HG02973 (cell line): ENCODE measurements at regions not wholly inside any gene's neighbourhood (a gene's known extent, or its start where the extent isn't known, plus 50 kb on each side); places are given as distances from the start of the nearest gene placed in this dataset.

Experiments
- ATAC-seq: cut with Tn5 transposase; IDR thresholded peaks from one replicate; pipeline ENCODE4 v1.9.1; 2021; ENCODE audit warnings: moderate library complexity; ENCODE audit not compliant: unreplicated experiment

- no peak for ATAC-seq
These were observed 1270.2 kb upstream of the AGA start for GRCh38 chr4:178712486-178712885.

DNA sequence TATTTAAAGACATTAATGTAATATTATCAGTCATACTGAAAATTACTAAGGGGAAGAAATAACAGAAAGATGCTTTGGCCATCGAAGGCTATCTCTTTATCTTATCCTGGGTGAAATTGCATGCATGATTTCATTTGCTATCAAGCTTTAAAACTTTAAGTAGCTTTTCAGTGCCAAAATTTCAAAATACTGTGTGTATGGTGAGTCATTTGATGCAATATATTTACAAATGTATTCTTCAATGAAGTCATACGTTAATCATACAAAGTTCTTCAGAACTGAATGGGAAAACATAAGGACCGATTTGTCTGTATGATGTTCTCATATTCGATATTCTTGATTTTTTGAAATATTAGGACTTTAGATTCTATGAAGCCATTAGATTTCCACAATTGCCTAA lies 1295.8 kb upstream of the AGA start:
- no peak for ATAC-seq

DNA sequence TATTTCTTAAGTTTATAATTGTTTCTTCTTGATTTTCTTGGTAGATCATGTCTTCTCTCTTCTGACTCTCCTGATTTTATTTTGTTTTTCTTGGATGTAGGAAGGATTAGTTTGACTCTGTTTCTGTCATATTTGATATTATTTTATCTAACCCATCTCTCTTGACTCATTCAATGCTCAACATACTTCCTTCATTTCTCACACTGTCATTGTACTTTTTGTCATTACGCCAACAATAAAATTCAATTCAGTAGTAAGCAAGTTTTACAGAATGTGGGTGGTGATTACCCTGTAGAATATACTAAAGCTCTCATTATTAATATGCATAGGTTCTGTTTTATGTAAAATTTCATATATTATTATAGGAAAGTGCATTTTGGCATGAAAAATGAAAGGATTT lies 1303.0 kb upstream of the AGA start:
- no peak for ATAC-seq

- no peak for ATAC-seq
These were observed 1310.8 kb upstream of the AGA start for GRCh38 chr4:178752954-178753525.

GRCh38 chr4:178778496-178778895 lies 1336.3 kb upstream of the AGA start:
- no peak for ATAC-seq

GRCh38 chr4:178781779-178782178 lies 1339.5 kb upstream of the AGA start:
- no peak for ATAC-seq

- no peak for ATAC-seq
These were observed 1342.3 kb upstream of the AGA start for GRCh38 chr4:178784491-178784890.

- ATAC-seq, result no peak
These were observed 1347.0 kb upstream of the AGA start for GRCh38 chr4:178789279-178789678.

DNA sequence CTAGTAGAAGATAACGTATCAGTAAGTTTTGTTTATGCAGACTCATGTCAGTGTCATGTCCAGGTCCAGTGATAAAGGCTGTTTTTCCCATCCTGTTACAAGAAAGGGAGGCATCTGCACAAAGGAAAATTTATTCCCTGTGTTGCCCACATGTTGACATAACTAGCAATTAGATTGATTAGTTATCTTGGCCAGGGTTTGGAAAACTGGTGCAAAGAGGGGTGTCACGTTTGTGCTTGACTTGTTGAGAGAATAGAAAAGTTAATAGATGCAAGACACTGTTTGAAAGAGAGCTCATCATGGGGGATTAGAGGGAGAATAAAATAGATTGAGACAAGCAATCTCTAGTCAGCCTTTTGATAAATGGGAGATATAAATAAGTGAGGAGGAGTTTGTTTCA lies 1357.0 kb upstream of the AGA start:
- ATAC-seq, result no peak

- ATAC-seq, result no peak
These were observed 1365.9 kb upstream of the AGA start for GRCh38 chr4:178808106-178808505.

- ATAC-seq, result no peak
These were observed 1367.7 kb upstream of the AGA start for GRCh38 chr4:178809921-178810320.

DNA sequence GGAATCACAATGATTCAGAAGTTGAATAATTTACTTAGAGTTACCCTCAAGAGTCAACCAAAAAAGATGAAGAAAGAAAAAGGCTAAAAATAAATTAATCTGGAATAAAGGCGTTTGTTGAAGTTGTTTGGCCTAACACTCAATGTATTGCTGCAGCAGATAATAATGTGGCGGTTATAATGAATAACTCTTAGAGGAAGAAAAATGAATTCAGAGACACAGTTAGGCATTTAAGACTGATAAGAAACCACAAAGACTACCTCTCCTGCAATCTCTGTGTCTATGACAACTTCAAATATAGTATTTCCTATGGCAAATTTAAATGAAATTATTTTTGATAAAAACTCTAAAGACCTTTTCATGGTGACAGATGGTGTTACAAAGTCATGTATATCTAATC lies 1369.1 kb upstream of the AGA start:
- ATAC-seq, result no peak

DNA sequence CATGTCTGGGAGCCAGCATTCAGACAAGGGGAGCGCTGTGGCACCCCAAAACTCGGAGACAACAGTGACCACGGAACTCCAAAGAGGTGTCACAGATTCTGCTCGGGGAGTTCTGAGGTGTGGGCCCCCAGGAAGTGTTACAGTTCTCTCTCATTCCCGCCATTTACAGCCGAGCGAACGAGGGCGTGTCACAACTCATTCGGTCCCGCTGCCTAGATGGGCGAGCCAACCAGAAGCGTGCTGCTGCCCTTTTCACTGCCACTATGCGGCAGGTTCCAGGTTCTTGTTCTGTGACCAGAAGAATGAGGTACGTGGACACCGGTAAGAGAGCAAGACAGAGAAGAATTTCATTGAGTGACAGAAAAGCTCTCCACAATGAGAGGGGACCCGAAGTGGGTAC lies 1370.6 kb upstream of the AGA start:
- ATAC-seq, result no peak

GRCh38 chr4:178814908-178815307 lies 1372.7 kb upstream of the AGA start:
- ATAC-seq, result no peak

DNA sequence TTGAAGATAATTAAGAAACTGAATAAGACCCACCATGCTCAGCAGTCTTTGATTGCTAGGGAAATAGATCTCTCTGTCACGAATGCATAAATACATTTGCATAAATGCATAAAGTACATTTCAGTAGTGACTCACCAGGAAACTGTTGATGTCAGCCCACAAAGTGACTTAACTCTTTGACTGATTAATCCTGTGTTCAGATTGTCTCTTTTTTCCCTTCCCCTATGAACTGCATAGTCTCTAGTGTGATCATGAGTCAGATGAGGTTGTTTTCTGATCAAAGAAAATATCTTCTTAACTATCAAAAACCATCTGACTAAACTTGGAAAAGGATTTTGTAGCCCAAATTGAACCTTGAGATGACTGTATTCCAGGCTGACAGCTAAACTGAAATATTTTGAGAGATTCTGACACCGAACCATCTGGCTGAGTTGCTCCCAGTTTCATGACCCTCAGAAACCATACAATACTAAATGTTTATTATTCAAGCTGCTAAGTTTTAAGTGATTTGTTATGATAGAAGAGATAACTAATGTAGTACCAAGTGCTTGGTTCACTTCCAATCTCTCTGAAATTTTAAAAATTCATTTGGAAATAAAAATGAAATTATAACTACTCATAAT lies 1381.5 kb upstream of the AGA start:
- ATAC-seq, result no peak

DNA sequence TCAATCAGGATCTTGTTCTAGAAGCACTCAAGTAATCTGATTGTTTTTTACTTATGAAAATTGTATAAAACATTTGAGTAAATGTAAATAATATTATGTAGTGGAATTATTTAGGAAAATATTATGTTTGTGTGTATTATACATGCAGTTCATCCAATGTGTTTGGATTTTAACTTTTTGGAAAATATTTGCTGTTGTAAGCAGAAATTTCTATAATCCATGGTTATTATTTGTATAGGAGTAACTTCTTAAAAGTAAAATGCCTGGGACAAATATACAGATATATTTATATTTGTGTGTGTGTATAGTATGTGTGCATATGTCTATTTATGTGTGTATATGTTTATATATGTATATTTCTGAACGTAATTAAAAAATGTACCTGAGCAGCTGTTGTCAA lies 1394.6 kb upstream of the AGA start:
- no peak for ATAC-seq

GRCh38 chr4:178838776-178839175 lies 1396.5 kb upstream of the AGA start:
- ATAC-seq, result no peak

- no peak for ATAC-seq
These were observed 1414.0 kb upstream of the AGA start for GRCh38 chr4:178856139-178856800.

GRCh38 chr4:178871476-178871875 lies 1429.2 kb upstream of the AGA start:
- no peak for ATAC-seq

DNA sequence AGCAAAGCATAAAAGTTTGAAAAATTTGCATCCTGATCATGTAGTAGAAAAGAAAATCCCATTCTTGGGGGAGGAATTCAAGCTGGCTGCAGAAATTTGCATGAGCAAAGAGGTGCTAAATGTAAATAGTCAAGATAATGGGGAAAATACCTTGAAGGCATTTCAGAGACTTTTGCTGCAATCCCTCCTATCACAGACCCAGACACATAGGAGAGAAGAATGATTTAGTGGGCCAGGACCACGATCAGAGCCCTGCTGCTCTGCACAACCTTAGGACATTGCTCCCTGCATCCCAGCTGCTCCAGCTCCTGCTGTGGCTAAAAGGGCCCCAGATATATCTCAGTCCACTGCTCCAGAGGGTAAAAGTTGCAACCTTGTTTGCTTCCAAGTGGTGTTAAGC lies 1439.7 kb upstream of the AGA start:
- no peak for ATAC-seq

DNA sequence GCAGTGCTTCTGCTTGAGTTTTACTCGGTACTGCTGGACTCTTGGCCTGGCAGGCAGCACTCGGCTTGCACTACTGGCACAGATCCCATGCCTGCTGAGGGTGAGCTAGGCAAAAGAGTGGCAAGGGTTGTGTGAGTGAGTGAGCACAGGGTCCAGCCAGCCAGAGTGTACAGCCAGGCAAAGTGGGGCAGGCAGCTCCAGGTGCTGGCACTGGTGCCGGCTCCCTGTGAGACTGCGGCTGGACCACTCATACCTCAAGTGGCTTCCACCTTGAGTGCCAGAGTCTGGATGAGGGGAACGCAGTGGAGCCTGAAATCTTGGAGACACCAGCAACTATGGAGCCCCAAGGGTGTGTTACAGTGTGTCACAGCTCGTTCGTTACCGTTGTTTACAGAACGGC lies 1451.9 kb upstream of the AGA start:
- no peak for ATAC-seq

GRCh38 chr4:178899084-178899483 lies 1456.8 kb upstream of the AGA start:
- no peak for ATAC-seq

DNA sequence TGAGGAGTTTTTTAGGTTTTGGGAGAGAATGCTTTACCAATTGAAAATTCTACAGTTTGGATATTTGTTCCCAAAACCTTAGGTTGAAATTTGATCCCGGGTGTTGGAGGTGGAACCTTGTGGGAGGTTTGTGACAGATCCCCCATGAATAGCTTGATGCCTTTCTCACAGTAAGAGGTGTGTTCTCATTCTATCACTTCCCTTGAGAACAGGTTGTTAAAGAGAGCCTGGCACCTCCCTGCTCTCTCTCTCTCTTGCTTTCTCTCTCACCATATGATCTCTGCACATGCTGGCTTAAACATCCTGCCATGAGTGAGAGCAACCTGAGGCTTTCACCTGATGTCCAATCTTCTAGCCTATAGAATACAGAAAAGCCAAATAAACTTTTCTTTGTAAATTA lies 1475.5 kb upstream of the AGA start:
- no peak for ATAC-seq
